Progenitor cell of endocrine pancreas (in vitro differentiated cells): ENCODE measurements at regions not wholly inside any gene's neighbourhood (a gene's known extent, or its start where the extent isn't known, plus 50 kb on each side); places are given as distances from the start of the nearest gene placed in this dataset.
"Not testable (repeated sequence)": the region's sequence is repeated elsewhere in the genome, so short reads cannot be mapped to it uniquely, and the experiment has no call there.

ENCODE experiments used
- DNase-seq: peaks from one replicate; pipeline ENCODE4 v3.0.0; 2021; ENCODE audit warnings: low spot score; ENCODE audit not compliant: unreplicated experiment
- H3K27ac Mint-ChIP-seq: 2 replicates; pipeline ENCODE4 v1.8.0; 2021; ENCODE audit warnings: mild to moderate bottlenecking, moderate library complexity, mixed read lengths
- H3K27me3 Mint-ChIP-seq: 2 replicates; pipeline ENCODE4 v1.8.0; 2021; ENCODE audit warnings: mixed read lengths
- H3K36me3 Mint-ChIP-seq: 2 replicates; pipeline ENCODE4 v1.8.0; 2022; ENCODE audit warnings: mixed read lengths; ENCODE audit not compliant: insufficient read depth
- H3K4me1 Mint-ChIP-seq: 2 replicates; pipeline ENCODE4 v1.8.0; 2021; ENCODE audit warnings: low read depth, mixed read lengths
- H3K4me3 Mint-ChIP-seq: 2 replicates; pipeline ENCODE4 v1.8.0; 2021; ENCODE audit warnings: low read depth, mild to moderate bottlenecking, moderate library complexity, mixed read lengths
- H3K9me3 Mint-ChIP-seq: 2 replicates; pipeline ENCODE4 v1.8.0; 2021; ENCODE audit warnings: low read depth, mixed read lengths
- CTCF ChIP-seq: fragments of 200-600 bp; sonication (generic); IDR thresholded peaks from one replicate; pipeline ENCODE4 v1.5.0; 2021; ENCODE audit warnings: antibody characterized with exemption, mild to moderate bottlenecking; ENCODE audit not compliant: unreplicated experiment

- no peak for TF ChIP-seq CTCF
- Mint-ChIP-seq H3K36me3 (no peaks in the 10 kb centered on the region), H3K27ac (no peak overlapping the region), H3K27me3 (peaks cover 5% of the 10 kb centered on the region), H3K4me1 (peaks cover 11% of the 10 kb centered on the region), H3K4me3 (no peak overlapping the region), H3K9me3 (no peaks in the 10 kb centered on the region)
- DNase-seq: no peak
Observed at GRCh38 chr5:126677121-126677520, 76.4 kb downstream of the PHAX start.

- TF ChIP-seq CTCF: no peak
- Mint-ChIP-seq H3K27me3 (peaks cover 5% of the 10 kb centered on the region), H3K4me1 (peaks cover 6% of the 10 kb centered on the region), H3K36me3 (no peaks in the 10 kb centered on the region), H3K27ac (no peak overlapping the region), H3K4me3 (no peak overlapping the region), H3K9me3 (no peaks in the 10 kb centered on the region)
- no peak for DNase-seq
Observed at GRCh38 chr5:126680191-126680817, 79.6 kb downstream of the PHAX start.

- not testable (repeated sequence) for H3K27ac Mint-ChIP-seq, H3K4me1 Mint-ChIP-seq, H3K36me3 Mint-ChIP-seq, H3K9me3 Mint-ChIP-seq, H3K4me3 Mint-ChIP-seq, DNase-seq, H3K27me3 Mint-ChIP-seq
Observed at GRCh38 chr5:126681314-126681713, 80.6 kb downstream of the PHAX start.

- no peak for DNase-seq
- H3K27me3 Mint-ChIP-seq: peaks cover 7% of the 10 kb centered on the region
- TF ChIP-seq CTCF: no peak
- peaks cover 4% of the 10 kb centered on the region for H3K4me1 Mint-ChIP-seq
- H3K4me3 Mint-ChIP-seq: no peak overlapping the region
- no peaks in the 10 kb centered on the region for H3K9me3 Mint-ChIP-seq
- H3K36me3 Mint-ChIP-seq: no peaks in the 10 kb centered on the region
- H3K27ac Mint-ChIP-seq: no peak overlapping the region
Observed at GRCh38 chr5:126681970-126682369, 81.2 kb downstream of the PHAX start.

GRCh38 chr5:126682856-126683255, 82.1 kb downstream of the PHAX start:
- no peak for TF ChIP-seq CTCF
- H3K27me3 Mint-ChIP-seq: peaks cover 7% of the 10 kb centered on the region
- H3K4me1 Mint-ChIP-seq: peaks cover 4% of the 10 kb centered on the region
- no peak overlapping the region for H3K4me3 Mint-ChIP-seq
- H3K27ac Mint-ChIP-seq: no peak overlapping the region
- DNase-seq: no peak
- H3K9me3 Mint-ChIP-seq: no peaks in the 10 kb centered on the region
- H3K36me3 Mint-ChIP-seq: no peaks in the 10 kb centered on the region

- no peak for TF ChIP-seq CTCF
- peaks cover 4% of the 10 kb centered on the region for H3K4me1 Mint-ChIP-seq
Observed at GRCh38 chr5:126683912-126684311, 83.2 kb downstream of the PHAX start.

GRCh38 chr5:126684656-126685442, 84.1 kb downstream of the PHAX start:
- H3K4me1 Mint-ChIP-seq, H3K27me3 Mint-ChIP-seq, H3K9me3 Mint-ChIP-seq, H3K36me3 Mint-ChIP-seq, H3K4me3 Mint-ChIP-seq, DNase-seq, H3K27ac Mint-ChIP-seq: not testable (repeated sequence)

More at GRCh38 chr5:126683912-126684311, 83.2 kb downstream of the PHAX start:
- Mint-ChIP-seq H3K36me3 (no peaks in the 10 kb centered on the region), H3K9me3 (no peaks in the 10 kb centered on the region), H3K27ac (no peak overlapping the region), H3K27me3 (peaks cover 7% of the 10 kb centered on the region), H3K4me3 (no peak overlapping the region)
- DNase-seq: no peak
